ENCODE measurements at regions not wholly inside any gene's neighbourhood (a gene's known extent, or its start where the extent isn't known, plus 50 kb on each side); places are given as distances from the start of the nearest gene placed in this dataset.

GRCh38 chrX:25198253-25198652, 182.5 kb upstream of the ARX start:
- Histone ChIP-seq H3K4me3 (no peak overlapping the region), H3K27me3 (no peaks in the 10 kb centered on the region), H3K27ac (no peak overlapping the region), H3K9me3 (no peaks in the 10 kb centered on the region), H3K36me3 (no peaks in the 10 kb centered on the region), H3K4me1 (no peaks in the 10 kb centered on the region)
- WGBS, 2 donors = 84 to 86% methylated on average over 3 of the region's 3 CpGs
- peak in 1 of 2 donors; percentile 5 for DNase-seq (ENCODE audit: low spot score in 2 of 2)
- TF ChIP-seq CTCF (IDR thresholded peaks at IDR 0.05) (no peak), EP300 (IDR thresholded peaks at IDR 0.05) (peak in 1 of 2 donors; percentile 27), POLR2A (IDR thresholded peaks at IDR 0.05) (no peak)

GRCh38 chrX:25196221-25196620, 180.5 kb upstream of the ARX start:
- WGBS, 2 donors = 53 to 73% methylated on average over 2 of the region's 2 CpGs
- TF ChIP-seq POLR2A (IDR thresholded peaks at IDR 0.05) = no peak
- TF ChIP-seq CTCF (IDR thresholded peaks at IDR 0.05) = no peak
- TF ChIP-seq EP300 (IDR thresholded peaks at IDR 0.05) = no peak
- no peaks in the 10 kb centered on the region for H3K4me1 ChIP-seq
- no peaks in the 10 kb centered on the region for H3K27me3 ChIP-seq
- DNase-seq (ENCODE audit: low spot score in 2 of 2) = no peak
- H3K27ac ChIP-seq = no peak overlapping the region
- no peaks in the 10 kb centered on the region for H3K9me3 ChIP-seq
- H3K4me3 ChIP-seq = no peak overlapping the region
- H3K36me3 ChIP-seq = no peaks in the 10 kb centered on the region

GRCh38 chrX:25191403-25191802, 175.6 kb upstream of the ARX start:
- H3K36me3 ChIP-seq = no peaks in the 10 kb centered on the region
- H3K9me3 ChIP-seq = peaks cover 0 to 3% (median 0%) of the 10 kb centered on the region in 4 donors
- 45 to 51% methylated on average over 7 of the region's 7 CpGs for WGBS, 2 donors

GRCh38 chrX:25181775-25182174, 166.0 kb upstream of the ARX start:
- TF ChIP-seq POLR2A (IDR thresholded peaks at IDR 0.05) (no peak), EP300 (IDR thresholded peaks at IDR 0.05) (no peak), CTCF (IDR thresholded peaks at IDR 0.05) (no peak)
- no peaks in the 10 kb centered on the region for H3K36me3 ChIP-seq
- 68 to 71% methylated on average over 4 of the region's 4 CpGs for WGBS, 2 donors
- no peaks in the 10 kb centered on the region for H3K9me3 ChIP-seq
- H3K27me3 ChIP-seq = peaks cover 0 to 3% of the 10 kb centered on the region in 2 donors
- no peak overlapping the region for H3K4me3 ChIP-seq
- no peak overlapping the region for H3K27ac ChIP-seq
- H3K4me1 ChIP-seq = no peaks in the 10 kb centered on the region
- no peak for DNase-seq (ENCODE audit: low spot score in 2 of 2)

More at GRCh38 chrX:25191403-25191802, 175.6 kb upstream of the ARX start:
- no peak for DNase-seq (ENCODE audit: low spot score in 2 of 2)
- H3K4me1 ChIP-seq = no peaks in the 10 kb centered on the region
- TF ChIP-seq POLR2A (IDR thresholded peaks at IDR 0.05) (no peak), CTCF (IDR thresholded peaks at IDR 0.05) (no peak), EP300 (IDR thresholded peaks at IDR 0.05) (no peak)
- no peak overlapping the region for H3K27ac ChIP-seq
- no peaks in the 10 kb centered on the region for H3K27me3 ChIP-seq
- no peak overlapping the region for H3K4me3 ChIP-seq

GRCh38 chrX:25180242-25180641, 164.5 kb upstream of the ARX start:
- Histone ChIP-seq H3K27ac (no peak overlapping the region), H3K27me3 (peaks cover 0 to 7% of the 10 kb centered on the region in 2 donors), H3K4me3 (no peak overlapping the region), H3K36me3 (no peaks in the 10 kb centered on the region), H3K9me3 (no peaks in the 10 kb centered on the region), H3K4me1 (no peaks in the 10 kb centered on the region)
- no peak for TF ChIP-seq CTCF (IDR thresholded peaks at IDR 0.05)
- TF ChIP-seq POLR2A (IDR thresholded peaks at IDR 0.05) = no peak
- TF ChIP-seq EP300 (IDR thresholded peaks at IDR 0.05) = no peak
- DNase-seq (ENCODE audit: low spot score in 2 of 2) = no peak
- 51 to 82% methylated on average over 2 of the region's 2 CpGs for WGBS, 2 donors

All from tibial nerve (tissue), 4 donors.